DMS153 treated with DMSO at 0.1 percent for 48 hours (cell line): ENCODE measurements at regions not wholly inside any gene's neighbourhood (a gene's known extent, or its start where the extent isn't known, plus 50 kb on each side); places are given as distances from the start of the nearest gene placed in this dataset.
"Not testable (repeated sequence)": the region's sequence is repeated elsewhere in the genome, so short reads cannot be mapped to it uniquely, and the experiment has no call there.

Source experiments
- DNase-seq: peaks from one replicate; lab custom pipeline; 2025; ENCODE audit not compliant: unreplicated experiment; lab: John Stamatoyannopoulos, UW

DNA sequence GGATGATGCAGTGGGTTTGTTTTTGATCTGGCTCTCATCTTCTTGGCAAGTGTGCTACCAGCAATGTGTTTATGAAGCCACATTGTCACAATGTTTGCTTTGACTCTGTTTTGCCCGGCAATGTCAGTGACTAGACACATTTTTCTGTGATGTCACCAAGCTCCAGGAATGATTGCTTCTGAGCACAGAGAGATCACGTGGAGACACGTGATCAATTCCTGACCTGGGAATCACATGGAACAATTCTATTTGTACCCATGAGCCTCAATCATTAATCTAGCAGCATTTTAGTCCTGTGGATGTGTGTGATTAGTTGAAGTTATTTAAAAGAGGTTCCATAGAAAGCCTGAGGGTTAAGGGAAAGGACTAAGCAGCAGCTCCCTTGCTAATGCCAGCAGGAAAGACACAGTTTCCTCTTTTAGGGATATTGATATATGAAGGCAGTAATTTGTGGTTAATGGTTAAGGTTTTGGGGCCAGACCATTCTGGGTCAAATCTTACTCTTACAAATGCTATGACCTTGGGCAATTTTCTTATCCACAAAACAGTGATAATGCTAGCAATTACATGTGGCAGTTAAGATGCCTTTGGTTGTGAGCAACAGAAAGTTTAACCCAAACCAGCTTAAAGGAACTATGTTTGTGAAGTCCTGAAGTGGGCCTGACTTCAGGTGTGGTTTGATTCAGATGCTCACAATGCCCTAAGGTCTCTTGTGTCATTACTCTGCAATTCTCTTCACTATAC lies 59.0 kb downstream of the FASLG start:
- peak; percentile 17 for DNase-seq

DNA sequence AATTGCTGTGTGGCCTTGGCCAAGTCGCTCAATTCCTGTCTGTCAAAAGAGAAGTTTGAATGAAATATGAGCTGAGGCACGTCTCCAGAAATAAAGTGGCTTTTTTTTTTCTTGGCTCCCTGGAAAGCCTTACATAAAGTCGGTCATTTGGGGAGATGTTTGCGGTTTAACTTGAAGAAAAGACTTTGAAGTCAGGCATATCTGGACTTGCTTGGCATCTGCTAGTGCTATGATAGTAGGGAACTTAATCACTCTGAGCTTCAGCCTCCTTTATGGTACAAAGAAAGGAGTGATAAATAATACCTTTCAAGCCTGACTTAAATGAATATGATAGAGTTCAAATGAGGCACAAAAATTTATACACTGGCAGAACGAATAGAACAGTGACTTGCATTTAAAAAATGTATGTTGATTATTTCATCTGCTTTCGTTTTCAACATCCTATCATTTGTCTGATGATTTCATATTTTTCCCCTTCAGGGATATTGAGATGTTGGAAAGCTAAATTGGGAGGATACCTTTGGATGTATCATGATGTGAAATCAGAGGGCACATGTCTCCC lies 60.2 kb downstream of the FASLG start:
- DNase-seq, result no peak

DNA sequence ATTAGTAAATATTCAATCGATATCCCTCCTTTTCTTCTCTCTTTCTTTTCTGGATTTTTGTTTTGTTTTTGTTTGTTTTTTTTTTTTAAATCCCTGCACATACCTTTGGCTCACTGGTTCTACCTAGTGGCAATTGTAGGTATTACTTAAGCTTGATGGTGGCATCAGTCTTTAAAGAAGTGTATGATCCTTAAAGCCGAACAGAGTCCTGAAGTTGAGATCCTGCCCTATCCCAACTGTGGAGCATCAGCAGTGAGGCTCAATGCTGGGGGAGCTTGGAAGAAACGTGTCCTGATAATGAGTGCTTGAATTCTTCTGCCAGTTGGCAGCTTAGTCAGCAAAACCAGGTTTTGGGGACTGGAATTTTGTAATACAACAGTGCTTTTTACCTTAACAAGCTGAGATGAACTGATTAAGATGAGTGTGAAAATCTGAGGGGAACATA lies 60.8 kb downstream of the FASLG start:
- DNase-seq, result peak; percentile 48

GRCh38 chr1:172720339-172720738 lies 61.4 kb downstream of the FASLG start:
- no peak for DNase-seq

- DNase-seq, result no peak
Observed at GRCh38 chr1:172723251-172723650, 64.3 kb downstream of the FASLG start.

DNA sequence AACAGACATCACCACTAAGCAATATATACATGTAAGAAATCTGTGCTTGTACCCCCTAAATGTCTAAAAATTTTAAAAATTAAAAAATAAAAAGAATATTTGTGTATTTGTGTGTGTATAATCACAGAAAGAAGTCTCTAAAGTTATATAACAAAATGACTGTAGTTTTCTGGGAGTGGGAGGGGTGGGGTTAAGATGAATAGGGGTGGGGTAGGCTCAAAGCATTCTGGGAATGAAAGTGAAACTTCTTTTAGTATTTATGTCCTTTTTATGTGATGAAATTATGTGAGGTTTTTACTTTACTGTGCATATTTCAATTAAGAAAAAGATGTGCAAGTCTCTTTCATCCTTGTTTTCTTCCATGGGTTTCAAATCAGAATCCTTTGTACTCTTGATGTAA lies 65.3 kb downstream of the FASLG start:
- no peak for DNase-seq

DNA sequence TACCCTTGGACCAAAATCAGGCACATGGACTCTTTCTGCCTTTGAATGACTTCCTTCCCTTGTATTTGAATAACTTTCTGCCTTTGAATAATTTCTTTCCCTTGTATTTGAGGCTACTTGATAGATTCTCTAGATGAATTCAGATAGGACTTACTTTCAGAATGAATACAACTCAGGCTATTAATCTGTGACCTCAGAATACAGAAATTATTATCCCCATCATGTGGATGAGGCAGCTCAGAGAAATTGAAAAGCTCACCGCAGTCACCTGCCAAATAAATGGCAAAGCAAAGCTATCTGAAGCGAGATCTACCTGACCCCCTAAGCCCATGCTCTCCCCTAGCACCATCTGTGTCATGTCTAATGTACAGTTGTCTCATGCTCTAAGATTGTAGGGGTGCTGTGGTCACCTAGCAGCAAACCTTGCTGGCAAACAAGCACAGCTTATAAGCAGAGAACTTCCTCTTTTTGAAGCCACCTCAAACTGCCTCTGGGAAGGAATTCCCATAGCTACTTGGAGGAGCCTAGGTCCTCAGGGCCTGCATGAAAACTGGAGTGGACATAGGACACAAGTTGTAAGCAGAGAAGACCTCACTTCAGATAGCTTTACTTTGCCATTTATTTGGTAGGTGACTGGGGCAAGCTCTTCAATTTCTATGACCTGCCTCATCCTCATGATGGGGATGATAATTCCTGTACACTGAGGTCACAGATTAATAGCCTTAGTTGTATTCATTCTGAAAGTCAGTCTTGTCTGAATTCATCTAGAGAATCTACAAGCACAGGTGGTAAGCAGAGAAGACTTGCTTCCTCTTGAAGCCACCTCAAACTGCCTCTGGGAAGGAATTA lies 66.1 kb downstream of the FASLG start:
- DNase-seq, result no peak

- DNase-seq, result no peak
Observed at GRCh38 chr1:172726740-172727139, 67.8 kb downstream of the FASLG start.

- no peak for DNase-seq
Observed at GRCh38 chr1:172727275-172727857, 68.5 kb downstream of the FASLG start.

DNA sequence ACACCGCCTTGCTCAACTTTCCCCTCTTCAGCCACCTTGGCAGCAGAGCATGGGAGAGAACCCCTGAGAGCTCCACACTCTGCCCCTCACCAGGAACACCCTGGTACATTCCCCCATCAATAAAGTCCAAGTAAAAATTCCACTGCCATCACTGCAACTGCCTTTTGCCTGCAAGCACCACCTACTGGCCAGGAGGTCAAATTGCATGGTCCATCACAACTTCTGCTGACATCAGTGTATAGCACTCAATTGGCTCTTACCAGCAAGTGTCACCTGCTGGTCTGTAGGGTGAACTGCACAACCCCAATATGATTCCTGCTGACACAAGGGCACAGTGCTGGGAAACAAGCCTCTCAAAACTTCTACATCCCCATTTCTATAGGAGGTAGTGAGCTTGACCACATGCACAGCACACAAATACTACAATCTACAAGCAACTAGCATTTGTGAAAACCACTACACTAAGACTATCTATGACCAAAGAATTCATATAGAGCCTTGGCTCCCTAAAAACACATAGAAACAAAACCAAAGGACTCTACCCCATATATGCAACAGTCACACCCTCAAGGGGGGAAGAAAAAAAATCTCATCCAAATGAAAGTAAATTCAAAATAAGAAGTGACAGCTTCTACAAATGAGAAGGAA lies 69.2 kb downstream of the FASLG start:
- DNase-seq, result no peak

GRCh38 chr1:172728705-172729104 lies 69.8 kb downstream of the FASLG start:
- not testable (repeated sequence) for DNase-seq

DNA sequence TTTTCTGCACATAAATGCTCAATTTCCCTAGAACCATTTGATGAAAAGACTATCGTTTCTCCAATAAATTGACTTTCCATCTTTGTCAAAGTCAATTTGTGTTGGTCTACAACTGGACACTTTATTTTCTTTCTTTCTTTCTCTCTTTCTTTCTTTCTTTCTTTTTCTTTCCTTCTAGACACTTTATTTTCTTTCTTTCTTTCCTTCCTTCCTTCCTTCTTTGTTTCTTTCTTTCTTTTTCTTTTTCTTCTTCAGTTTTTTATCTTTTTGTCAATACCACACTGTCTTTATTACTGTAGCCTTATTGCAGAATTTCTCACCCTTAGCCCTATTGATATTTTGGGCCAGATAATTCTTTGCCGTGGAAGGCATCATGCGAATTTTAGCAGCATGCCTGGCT lies 73.5 kb downstream of the FASLG start:
- no peak for DNase-seq

DNA sequence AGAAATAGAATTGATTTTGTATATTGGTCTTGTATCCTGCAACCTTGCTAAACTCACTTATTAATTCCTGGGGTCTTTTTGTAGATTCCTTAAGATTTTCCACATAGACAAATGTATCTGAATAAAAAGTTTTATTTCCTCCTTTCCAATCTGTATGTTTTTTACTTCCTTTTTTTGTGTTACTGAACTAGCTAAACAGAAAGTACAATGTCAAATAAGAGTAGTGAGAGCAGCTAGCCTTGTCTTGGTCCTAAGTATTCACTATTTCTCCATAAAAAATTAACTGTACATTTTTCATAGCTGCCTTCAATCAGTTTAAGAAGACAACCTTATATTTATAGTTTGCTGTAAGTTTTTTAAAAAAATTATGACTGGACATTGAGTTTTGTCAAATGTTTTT lies 74.9 kb downstream of the FASLG start:
- no peak for DNase-seq

DNA sequence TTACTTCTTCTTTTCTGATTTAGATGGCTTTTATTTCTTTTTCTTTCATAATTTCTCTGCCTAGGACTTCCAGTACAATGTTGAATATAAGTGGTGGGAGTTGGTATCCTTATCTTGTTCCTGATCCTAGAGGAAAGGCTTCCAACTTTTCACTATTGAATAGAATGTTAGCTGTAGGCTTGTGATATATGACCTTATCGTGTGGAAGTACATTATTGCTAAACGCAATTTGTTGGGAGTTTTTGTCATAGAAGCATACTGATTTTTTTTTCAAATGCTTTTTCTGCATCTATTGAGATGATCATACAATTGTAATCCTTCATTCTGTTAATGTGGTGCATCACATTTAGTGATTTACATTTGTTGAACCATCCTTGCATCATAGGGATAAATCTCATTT lies 79.5 kb downstream of the FASLG start:
- no peak for DNase-seq

GRCh38 chr1:172742599-172743500 lies 83.9 kb downstream of the FASLG start:
- DNase-seq, result peak; percentile 53

DNA sequence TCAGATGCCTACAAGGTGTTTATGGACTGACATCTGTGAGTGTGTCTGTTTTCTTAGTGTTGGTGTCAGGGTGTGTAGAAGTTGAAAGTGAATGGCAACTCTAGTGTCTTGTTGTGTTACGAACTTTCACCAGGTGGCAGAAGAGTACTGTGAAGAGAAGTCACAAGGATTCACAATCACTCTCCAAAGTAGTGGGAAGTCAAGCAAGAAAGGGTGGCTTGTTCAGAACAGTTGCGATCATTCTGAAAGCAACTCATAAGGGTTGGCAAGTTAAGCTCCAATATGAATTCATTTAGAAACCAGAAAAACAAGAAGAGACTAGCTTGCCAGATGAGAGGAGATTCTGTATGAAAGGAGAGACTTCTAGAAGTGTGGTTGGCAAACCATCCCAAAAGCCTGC lies 86.1 kb downstream of the FASLG start:
- DNase-seq, result peak; percentile 58

- no peak for DNase-seq
Observed at GRCh38 chr1:172746091-172746949, 87.4 kb downstream of the FASLG start.

DNA sequence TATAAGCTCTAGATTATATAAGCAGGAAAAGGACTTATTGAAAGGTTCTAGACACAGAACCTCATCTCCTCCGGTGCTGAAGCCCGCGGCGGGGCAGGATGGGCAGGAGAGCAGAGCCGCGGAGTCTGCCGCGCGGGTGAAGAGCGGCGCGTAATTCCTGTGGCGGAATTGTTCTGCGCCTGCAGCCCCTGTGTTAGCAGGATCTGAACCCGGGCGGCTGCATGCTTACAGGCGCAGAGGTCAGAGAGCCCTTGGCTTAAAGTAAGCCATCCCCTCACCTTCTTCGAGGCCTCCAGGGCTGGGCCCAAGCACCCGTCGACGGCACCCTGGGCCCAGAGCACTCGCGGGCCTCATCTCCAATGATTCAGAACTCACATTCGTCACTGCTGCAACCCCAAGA lies 89.3 kb downstream of the FASLG start:
- DNase-seq, result no peak

DNA sequence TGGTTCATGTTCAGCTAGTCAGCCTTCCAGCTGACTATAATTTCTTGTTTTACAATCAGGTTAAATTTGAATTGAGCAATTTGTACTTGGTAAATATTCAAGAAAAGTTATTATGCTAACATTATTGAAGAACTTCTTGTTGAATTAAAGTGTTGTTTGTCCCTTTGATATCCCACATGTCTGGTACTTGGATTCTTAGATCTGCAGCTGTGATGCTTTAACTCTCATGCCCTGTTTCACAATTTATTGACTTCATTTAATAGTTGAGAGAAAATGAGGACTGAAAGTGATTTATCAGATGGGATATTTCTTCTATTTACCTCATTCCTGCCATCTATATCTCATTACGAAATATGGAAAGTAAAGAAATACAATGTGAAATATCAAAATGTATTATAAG lies 92.8 kb downstream of the FASLG start:
- no peak for DNase-seq
